ENCODE measurements at regions not wholly inside any gene's neighbourhood (a gene's known extent, or its start where the extent isn't known, plus 50 kb on each side); places are given as distances from the start of the nearest gene placed in this dataset.

DNA sequence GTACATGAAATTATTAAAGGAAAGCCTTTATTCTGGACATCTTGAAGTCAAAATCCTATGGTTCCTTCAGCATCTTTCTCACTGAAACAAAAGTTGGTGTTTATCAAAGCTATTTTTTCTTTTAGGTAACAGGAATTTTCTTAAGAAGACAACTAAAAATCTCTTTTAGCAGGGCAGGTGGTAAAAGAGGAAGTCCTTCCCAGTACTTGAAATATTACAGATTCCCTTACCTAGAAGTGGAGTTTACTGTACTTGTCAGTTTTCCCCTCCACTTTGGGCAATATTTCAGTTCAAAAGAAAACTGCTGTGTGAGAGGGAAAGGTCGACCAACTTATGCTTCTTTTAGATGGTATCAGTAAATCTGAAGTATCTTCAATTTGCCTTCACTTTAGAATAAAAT lies 64.3 kb upstream of the TDRD3 start:
- Histone ChIP-seq H4K8ac (ENCODE audit: extremely low read depth, insufficient read depth, low read length) (no peak overlapping the region), H4K20me1 (replicated peaks in 1 of 2; ENCODE audit: control insufficient read depth in 1 of 2, insufficient read depth in 2 of 2, low read length in 2 of 2) (no peaks in the 10 kb centered on the region), H4K5ac (ENCODE audit: insufficient read length, low read depth, low read length) (no peak overlapping the region), H2BK12ac (ENCODE audit: low read depth, low read length) (no peak overlapping the region), H3K23ac (ENCODE audit: insufficient read length) (no peak overlapping the region), H4K91ac (replicated peaks; ENCODE audit: insufficient read length, low read length) (no peak overlapping the region), H2BK20ac (ENCODE audit: low read length) (no peak overlapping the region), H3K14ac (ENCODE audit: insufficient read length) (no peak overlapping the region), H3K79me1 (ENCODE audit: low read depth, low read length) (no peaks in the 10 kb centered on the region), H3K23me2 (ENCODE audit: low read depth, low read length) (no peaks in the 10 kb centered on the region), H3K79me2 (ENCODE audit: control insufficient read depth in 1 of 2, insufficient read depth in 2 of 2, low read length in 2 of 2) (no peaks in the 10 kb centered on the region), H2AK5ac (ENCODE audit: low read depth, low read length) (no peak overlapping the region), H3K36me3 (ENCODE audit: control insufficient read depth in 2 of 4, insufficient read depth in 4 of 4, low read length in 3 of 4) (no peaks in the 10 kb centered on the region), H3K9ac (replicated peaks in 1 of 4; ENCODE audit: extremely low read depth in 1 of 4, low read depth in 3 of 4, low read length in 3 of 4) (no peak overlapping the region), H2AFZ (ENCODE audit: low read length) (no peak overlapping the region), H3K27ac (ENCODE audit: low read depth, low read length) (no peak overlapping the region), H3K4me1 (replicated peaks in 1 of 4; ENCODE audit: control insufficient read depth in 3 of 4, insufficient read depth in 4 of 4, low read length in 3 of 4) (no peaks in the 10 kb centered on the region; a peak in 1 of 7 replicates), H3K27me3 (replicated peaks in 1 of 4; ENCODE audit: control insufficient read depth in 3 of 4, extremely low read depth in 1 of 4, insufficient read depth in 3 of 4, low read length in 3 of 4) (no peaks in the 10 kb centered on the region), H3K18ac (ENCODE audit: extremely low read depth, low read length) (no peak overlapping the region), H3K4me3 (ENCODE audit: extremely low read depth in 1 of 4, insufficient read depth in 2 of 4, low read depth in 3 of 4, low read length in 4 of 4) (no peak overlapping the region), H3K4me2 (ENCODE audit: insufficient read depth in 1 of 2, low read depth in 2 of 2, low read length in 2 of 2) (no peak overlapping the region), H2BK15ac (ENCODE audit: low read length) (no peak overlapping the region), H2BK120ac (replicated peaks; ENCODE audit: low read depth, low read length) (no peak overlapping the region), H3K56ac (replicated peaks; ENCODE audit: insufficient read length, low read depth, low read length) (no peak overlapping the region), H2BK5ac (ENCODE audit: low read depth, low read length) (no peak overlapping the region), H3K4ac (replicated peaks; ENCODE audit: insufficient read length, low read depth, low read length) (no peak overlapping the region), H3K9me3 (ENCODE audit: insufficient read depth in 2 of 2, low read depth in 1 of 2, low read length in 1 of 2) (no peaks in the 10 kb centered on the region; a peak in 1 of 4 replicates)
- ChIA-PET POLR2A (ENCODE audit: partially characterized antibody) (no interaction called here), CTCF (ENCODE audit: partially characterized antibody) (interaction anchor here (0.6 to 2.1 kb wide), 4 partner anchors 9 to 95 kb away, joined by 3 to 5 read pairs (median 4); no protein-coding TSS in a partner anchor)
- WGBS, 2 experiments (ENCODE audit: extremely low coverage in 1 of 2, insufficient coverage in 1 of 2, insufficient read length in 1 of 2, insufficient replicate concordance in 2 of 2, low coverage in 1 of 2, low lambda C conversion rate in 2 of 2, missing lambda C conversion rate in 1 of 2): 90% methylated on average over 1 of the region's 1 CpG; no CpG with 5 or more reads in 1 of the 2 experiments
- FAIRE-seq (peak; percentile 32), DNase-seq (ENCODE audit: low read depth in 1 of 2, low spot score in 2 of 2) (no peak)
- TF ChIP-seq TAF1 (IDR thresholded peaks at IDR 0.05; ENCODE audit: low read depth, low read length): no peak
- TF ChIP-seq, protein P1, sequence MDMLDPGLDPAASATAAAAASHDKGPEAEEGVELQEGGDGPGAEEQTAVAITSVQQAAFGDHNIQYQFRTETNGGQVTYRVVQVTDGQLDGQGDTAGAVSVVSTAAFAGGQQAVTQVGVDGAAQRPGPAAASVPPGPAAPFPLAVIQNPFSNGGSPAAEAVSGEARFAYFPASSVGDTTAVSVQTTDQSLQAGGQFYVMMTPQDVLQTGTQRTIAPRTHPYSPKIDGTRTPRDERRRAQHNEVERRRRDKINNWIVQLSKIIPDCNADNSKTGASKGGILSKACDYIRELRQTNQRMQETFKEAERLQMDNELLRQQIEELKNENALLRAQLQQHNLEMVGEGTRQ (IDR thresholded peaks at IDR 0.05; ENCODE audit: low read length): no peak
